Natural killer cell (primary cell): ENCODE measurements at regions not wholly inside any gene's neighbourhood (a gene's known extent, or its start where the extent isn't known, plus 50 kb on each side); places are given as distances from the start of the nearest gene placed in this dataset.

Experiments used
- ATAC-seq, 3 donors: fragments of 150-1000 bp in 2 of 3; fragments of 200-7000 bp in 1 of 3; cut with Tn5 transposase; 1 replicate in 1 of 3; 2 replicates in 2 of 3; pipeline ENCODE4 v1.10.0; 2021; ENCODE audit warnings: mild to moderate bottlenecking in 2 of 3, moderate library complexity in 2 of 3
- DNase-seq, 2 donors: peaks; one replicate each; pipeline versions ENCODE4 v3.0.0 to v3.0.0-alpha.2; 2013 to 2021; ENCODE audit warnings: mixed read lengths in 1 of 2
- H3K27ac ChIP-seq: one replicate; pipeline ENCODE4 v1.5.1; 2013; ENCODE audit warnings: mild to moderate bottlenecking, low read length
- H3K27me3 ChIP-seq: one replicate; pipeline ENCODE4 v1.6.1; 2013; ENCODE audit warnings: low read length; ENCODE audit not compliant: control insufficient read depth, insufficient read depth
- H3K36me3 ChIP-seq: one replicate; pipeline ENCODE4 v1.6.1; 2013; ENCODE audit warnings: low read length; ENCODE audit not compliant: control insufficient read depth, insufficient read depth
- H3K4me1 ChIP-seq: one replicate; pipeline ENCODE4 v1.6.1; 2013; ENCODE audit warnings: low read length; ENCODE audit not compliant: control insufficient read depth, insufficient read depth
- H3K4me3 ChIP-seq: one replicate; pipeline ENCODE4 v1.5.1; 2013; ENCODE audit warnings: low read length
- H3K9me3 ChIP-seq: one replicate; pipeline ENCODE4 v1.6.1; 2013; ENCODE audit warnings: low read length; ENCODE audit not compliant: control insufficient read depth, insufficient read depth
- H3K27ac Mint-ChIP-seq, 2 donors: one replicate each; pipeline ENCODE4 v1.8.0; 2022; ENCODE audit warnings: mild to moderate bottlenecking in 2 of 2, mixed read lengths in 2 of 2, moderate library complexity in 1 of 2
- H3K27me3 Mint-ChIP-seq, 2 donors: one replicate each; pipeline ENCODE4 v1.8.0; 2022; ENCODE audit warnings: low read depth in 2 of 2, mixed read lengths in 2 of 2
- H3K36me3 Mint-ChIP-seq: one replicate; pipeline ENCODE4 v1.8.0; 2022; ENCODE audit warnings: mixed read lengths
- H3K4me1 Mint-ChIP-seq, 2 donors: one replicate each; pipeline ENCODE4 v1.8.0; 2022; ENCODE audit warnings: mixed read lengths in 2 of 2
- H3K4me3 Mint-ChIP-seq: one replicate; pipeline ENCODE4 v1.8.0; 2022; ENCODE audit warnings: mild to moderate bottlenecking, moderate library complexity, mixed read lengths
- H3K9me3 Mint-ChIP-seq, 2 donors: one replicate each; pipeline ENCODE4 v1.8.0; 2022; ENCODE audit warnings: mixed read lengths in 2 of 2
- CTCF ChIP-seq: fragments of 200-600 bp; IDR thresholded peaks from one replicate; pipeline ENCODE4 v1.8.0; 2022; ENCODE audit warnings: antibody characterized with exemption
- WGBS: methylation state at CpG from one replicate; pipeline ENCODE4 v1.1.7; 2013; ENCODE audit warnings: missing lambda C conversion rate; ENCODE audit not compliant: insufficient coverage; 5-methylcytosine and 5-hydroxymethylcytosine counted together
- intact Hi-C: fragments of 100-400 bp; cut with micrococcal nuclease; formaldehyde crosslinking; loops from one replicate; pipeline ENCODE4 v1.14.2; 2022

GRCh38 chr1:38113159-38113666 is 66.6 kb upstream of the POU3F1 start:
- Histone ChIP-seq H3K36me3 (no peaks in the 10 kb centered on the region), H3K4me1 (peaks cover 8% of the 10 kb centered on the region), H3K27ac (no peak overlapping the region), H3K4me3 (no peak overlapping the region), H3K9me3 (no peaks in the 10 kb centered on the region), H3K27me3 (no peaks in the 10 kb centered on the region)
- DNase-seq (no peak), ATAC-seq (no peak)
- 93% methylated on average over 14 of the region's 14 CpGs for WGBS
- peaks cover 3 to 9% of the 10 kb centered on the region in 2 donors for H3K27me3 Mint-ChIP-seq
- no peaks in the 10 kb centered on the region for H3K36me3 Mint-ChIP-seq
- H3K9me3 Mint-ChIP-seq, result no peaks in the 10 kb centered on the region
- H3K27ac Mint-ChIP-seq, result no peak overlapping the region
- TF ChIP-seq CTCF, result no peak
- H3K4me3 Mint-ChIP-seq, result no peak overlapping the region
- intact Hi-C loops, result no loop called here
- peaks cover 6 to 14% of the 10 kb centered on the region in 2 donors for H3K4me1 Mint-ChIP-seq

DNA sequence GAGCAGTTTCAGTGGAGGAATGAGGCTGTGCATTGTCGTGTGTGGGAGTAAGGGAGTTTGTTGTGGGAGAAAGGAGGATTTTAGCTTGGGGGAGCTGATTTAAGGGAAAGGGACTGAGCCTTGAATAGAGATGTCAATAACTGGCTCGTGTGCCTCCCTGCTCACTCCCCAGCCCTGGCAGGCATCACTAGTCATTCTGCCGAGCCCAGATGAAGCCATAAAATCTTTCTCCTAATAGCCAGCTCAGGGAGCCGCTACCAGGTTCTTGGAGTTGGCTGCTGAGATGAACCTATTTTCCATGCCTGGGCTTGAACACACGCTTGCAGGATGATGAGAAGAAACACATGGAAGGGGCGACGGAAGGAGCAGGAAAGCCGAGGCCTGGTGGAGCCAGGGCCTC is 65.0 kb upstream of the POU3F1 start:
- DNase-seq, result no peak
- no peak for TF ChIP-seq CTCF
- H3K36me3 Mint-ChIP-seq, result no peaks in the 10 kb centered on the region
- intact Hi-C loops, result no loop called here
- H3K4me1 Mint-ChIP-seq, result peaks cover 6 to 14% of the 10 kb centered on the region in 2 donors
- H3K36me3 ChIP-seq, result no peaks in the 10 kb centered on the region
- no peaks in the 10 kb centered on the region for H3K9me3 ChIP-seq
- no peak overlapping the region for H3K4me3 Mint-ChIP-seq
- H3K9me3 Mint-ChIP-seq, result no peaks in the 10 kb centered on the region
- peaks cover 3 to 9% of the 10 kb centered on the region in 2 donors for H3K27me3 Mint-ChIP-seq
- no peak for ATAC-seq
- no peak overlapping the region for H3K4me3 ChIP-seq
- H3K27ac ChIP-seq, result no peak overlapping the region
- H3K27ac Mint-ChIP-seq, result no peak overlapping the region
- H3K27me3 ChIP-seq, result no peaks in the 10 kb centered on the region
- WGBS, result 86% methylated on average over 8 of the region's 8 CpGs
- H3K4me1 ChIP-seq, result peaks cover 8% of the 10 kb centered on the region

- H3K4me1 Mint-ChIP-seq, result no peaks in the 10 kb centered on the region
- WGBS, result 96% methylated on average over 4 of the region's 5 CpGs
These were observed 58.7 kb upstream of the POU3F1 start for GRCh38 chr1:38105267-38105666.

More at GRCh38 chr1:38105267-38105666, 58.7 kb upstream of the POU3F1 start:
- H3K4me3 ChIP-seq, result no peak overlapping the region
- no peaks in the 10 kb centered on the region for H3K4me1 ChIP-seq
- DNase-seq (no peak), ATAC-seq (no peak)
- intact Hi-C loops, result no loop called here
- H3K27ac ChIP-seq, result no peak overlapping the region
- Mint-ChIP-seq H3K9me3 (no peaks in the 10 kb centered on the region), H3K27ac (no peak overlapping the region), H3K27me3 (peaks cover 12 to 13% of the 10 kb centered on the region in 2 donors), H3K4me3 (no peak overlapping the region), H3K36me3 (no peaks in the 10 kb centered on the region)
- H3K9me3 ChIP-seq, result no peaks in the 10 kb centered on the region
- H3K36me3 ChIP-seq, result no peaks in the 10 kb centered on the region
- TF ChIP-seq CTCF, result no peak
- H3K27me3 ChIP-seq, result no peaks in the 10 kb centered on the region
